ENCODE measurements at regions not wholly inside any gene's neighbourhood (a gene's known extent, or its start where the extent isn't known, plus 50 kb on each side); places are given as distances from the start of the nearest gene placed in this dataset.

GRCh38 chr4:92175250-92175649 lies 128.5 kb upstream of the GRID2 start:
- ATAC-seq (no peak), DNase-seq (no peak)
- no peaks in the 10 kb centered on the region for H3K36me3 ChIP-seq
- peaks cover 0 to 5% (median 0%) of the 10 kb centered on the region in 11 donors for H3K9me3 ChIP-seq
- H3K4me3 ChIP-seq, result no peak overlapping the region
- intact Hi-C loops (cut with DNase I), result no loop called here
- TF ChIP-seq, protein P1, sequence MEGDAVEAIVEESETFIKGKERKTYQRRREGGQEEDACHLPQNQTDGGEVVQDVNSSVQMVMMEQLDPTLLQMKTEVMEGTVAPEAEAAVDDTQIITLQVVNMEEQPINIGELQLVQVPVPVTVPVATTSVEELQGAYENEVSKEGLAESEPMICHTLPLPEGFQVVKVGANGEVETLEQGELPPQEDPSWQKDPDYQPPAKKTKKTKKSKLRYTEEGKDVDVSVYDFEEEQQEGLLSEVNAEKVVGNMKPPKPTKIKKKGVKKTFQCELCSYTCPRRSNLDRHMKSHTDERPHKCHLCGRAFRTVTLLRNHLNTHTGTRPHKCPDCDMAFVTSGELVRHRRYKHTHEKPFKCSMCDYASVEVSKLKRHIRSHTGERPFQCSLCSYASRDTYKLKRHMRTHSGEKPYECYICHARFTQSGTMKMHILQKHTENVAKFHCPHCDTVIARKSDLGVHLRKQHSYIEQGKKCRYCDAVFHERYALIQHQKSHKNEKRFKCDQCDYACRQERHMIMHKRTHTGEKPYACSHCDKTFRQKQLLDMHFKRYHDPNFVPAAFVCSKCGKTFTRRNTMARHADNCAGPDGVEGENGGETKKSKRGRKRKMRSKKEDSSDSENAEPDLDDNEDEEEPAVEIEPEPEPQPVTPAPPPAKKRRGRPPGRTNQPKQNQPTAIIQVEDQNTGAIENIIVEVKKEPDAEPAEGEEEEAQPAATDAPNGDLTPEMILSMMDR (IDR thresholded peaks at IDR 0.05), result no peak
- no peaks in the 10 kb centered on the region for H3K27me3 ChIP-seq
- 42 to 63% methylated on average over 1 of the region's 1 CpG for WGBS, 2 donors
- H3K4me1 ChIP-seq, result no peaks in the 10 kb centered on the region
- H3K27ac ChIP-seq, result no peak overlapping the region

DNA sequence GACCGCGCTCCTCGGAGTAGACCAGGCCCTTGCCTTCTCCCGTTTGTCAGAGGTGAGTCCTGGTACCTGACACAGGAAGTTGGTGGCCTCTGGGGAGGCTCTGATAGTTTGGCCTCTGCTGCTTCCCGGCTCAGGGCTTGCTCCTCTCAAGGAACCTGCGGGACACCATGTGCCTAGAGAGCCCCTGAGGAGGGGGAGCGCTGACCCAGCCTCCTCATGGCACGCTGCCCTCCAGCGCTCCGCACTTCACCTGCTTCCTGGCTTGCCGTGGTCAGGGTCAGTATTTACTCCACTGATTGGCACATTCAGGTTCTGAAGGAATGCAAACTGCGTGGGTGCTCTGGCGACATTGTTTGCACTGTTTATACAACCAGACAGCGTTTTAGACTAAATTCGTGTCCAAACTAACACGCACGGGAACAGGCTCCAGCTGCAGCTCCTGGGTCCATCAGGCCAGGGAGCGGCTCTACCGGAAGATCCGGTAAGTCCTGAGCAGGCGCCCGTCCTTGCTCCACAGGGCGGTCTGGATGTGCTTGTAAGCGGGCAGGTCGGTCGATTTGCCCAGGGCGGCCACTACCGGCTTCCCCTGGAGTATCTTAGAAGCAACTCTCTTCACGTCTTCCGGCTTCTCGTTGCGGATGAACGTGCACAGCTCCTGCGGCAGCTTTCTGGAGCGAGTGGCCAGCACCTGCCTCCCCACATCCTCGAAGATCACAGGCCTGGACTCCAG lies 121.6 kb upstream of the GRID2 start:
- DNase-seq (no peak), ATAC-seq (no peak)
- no peaks in the 10 kb centered on the region for H3K36me3 ChIP-seq
- H3K27me3 ChIP-seq, result no peaks in the 10 kb centered on the region
- H3K27ac ChIP-seq, result no peak overlapping the region
- TF ChIP-seq, protein P1 (IDR thresholded peaks at IDR 0.05), result no peak
- peaks cover 0 to 27% (median 0%) of the 10 kb centered on the region in 11 donors for H3K9me3 ChIP-seq
- intact Hi-C loops (cut with DNase I), result no loop called here
- H3K4me3 ChIP-seq, result no peak overlapping the region
- no peaks in the 10 kb centered on the region for H3K4me1 ChIP-seq
- 92 to 93% methylated on average over 36 of the region's 36 CpGs for WGBS, 2 donors

DNA sequence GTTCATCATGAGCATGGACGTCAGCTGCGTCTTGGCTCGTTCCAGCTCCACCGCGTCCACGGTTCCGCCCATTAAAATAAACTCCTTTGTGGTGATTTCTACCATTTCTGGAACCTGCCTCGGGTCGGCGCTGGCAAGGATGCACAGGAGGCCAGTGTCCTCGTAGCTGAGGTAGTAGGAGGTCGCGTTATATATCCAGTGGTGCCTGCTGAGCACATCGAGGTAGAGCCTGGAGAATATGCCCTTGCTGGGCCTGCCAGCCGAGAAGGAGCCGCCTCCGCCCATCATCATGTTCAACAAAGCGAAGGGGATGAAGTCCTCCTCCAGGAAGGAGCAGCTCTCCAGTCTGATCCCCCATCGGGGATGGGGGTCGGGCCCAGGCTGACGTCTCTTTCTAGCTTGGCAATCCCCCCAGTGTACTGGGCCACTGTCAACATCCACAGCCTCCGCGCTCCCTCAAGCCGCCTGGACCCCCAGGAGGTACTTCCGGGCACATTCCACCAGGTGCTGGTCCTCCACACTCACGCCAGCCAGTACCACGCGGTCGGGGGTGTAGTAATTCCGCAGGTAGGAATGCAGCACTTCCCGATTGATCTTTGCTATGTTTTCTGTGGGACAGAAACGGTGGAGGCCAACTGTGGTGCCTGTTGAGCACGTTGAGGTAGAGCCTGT lies 120.9 kb upstream of the GRID2 start:
- H3K9me3 ChIP-seq, result peaks cover 0 to 27% (median 0%) of the 10 kb centered on the region in 11 donors
- no peak for ATAC-seq
- no peak overlapping the region for H3K4me3 ChIP-seq
- 93 to 94% methylated on average over 33 of the region's 33 CpGs for whole genome bisulfite sequencing, 2 donors
- no peaks in the 10 kb centered on the region for H3K36me3 ChIP-seq
- H3K27me3 ChIP-seq, result no peaks in the 10 kb centered on the region
- intact Hi-C loops (cut with DNase I), result no loop called here
- no peaks in the 10 kb centered on the region for H3K4me1 ChIP-seq
- no peak overlapping the region for H3K27ac ChIP-seq
- TF ChIP-seq, protein P1 (IDR thresholded peaks at IDR 0.05), result no peak
- DNase-seq, result no peak

GRCh38 chr4:92183825-92184224 lies 119.9 kb upstream of the GRID2 start:
- Histone ChIP-seq H3K4me3 (no peak overlapping the region), H3K4me1 (no peaks in the 10 kb centered on the region), H3K27ac (no peak overlapping the region), H3K27me3 (no peaks in the 10 kb centered on the region), H3K36me3 (no peaks in the 10 kb centered on the region), H3K9me3 (peaks cover 0 to 27% (median 0%) of the 10 kb centered on the region in 11 donors)
- no peak for DNase-seq
- ATAC-seq, result no peak
- 95 to 97% methylated on average over 13 of the region's 13 CpGs for WGBS, 2 donors
- TF ChIP-seq, protein P1 (IDR thresholded peaks at IDR 0.05), result no peak
- intact Hi-C loops (cut with DNase I), result no loop called here
